Thyroid gland (tissue), 4 donors: ENCODE measurements at regions not wholly inside any gene's neighbourhood (a gene's known extent, or its start where the extent isn't known, plus 50 kb on each side); places are given as distances from the start of the nearest gene placed in this dataset.

Experiments used
- DNase-seq, 2 donors: peaks; one replicate each; pipeline ENCODE4 v3.0.0-alpha.2; 2019
- H3K27ac ChIP-seq, 3 donors: fragments of 200-600 bp; sonication (generic); 1 replicate in 2 of 3; 2 replicates in 1 of 3; pipeline ENCODE4 v1.5.1; 2016 to 2019; ENCODE audit warnings: mild to moderate bottlenecking in 1 of 3, moderate library complexity in 1 of 3
- H3K27me3 ChIP-seq: fragments of 200-600 bp; sonication (generic); one replicate; pipeline ENCODE4 v1.5.1; 2019
- H3K36me3 ChIP-seq, 2 donors: fragments of 200-600 bp; sonication (generic); one replicate each; pipeline ENCODE4 v1.5.1; 2016 to 2019
- H3K4me1 ChIP-seq, 2 donors: fragments of 200-600 bp; sonication (generic); one replicate each; pipeline ENCODE4 v1.5.1; 2017 to 2019
- H3K4me3 ChIP-seq, 3 donors: fragments of 200-600 bp; sonication (generic); replicated peaks in 1 of 3; 1 replicate in 2 of 3; 2 replicates in 1 of 3; pipeline ENCODE4 v1.5.1; 2016; ENCODE audit warnings: mild to moderate bottlenecking in 1 of 3
- H3K9me3 ChIP-seq: fragments of 200-600 bp; sonication (generic); one replicate; pipeline ENCODE4 v1.5.1; 2017
- POLR2A ChIP-seq, 2 donors: fragments of 450-650 bp; IDR thresholded peaks; one replicate each; pipeline ENCODE4 v1.6.1; 2017; ENCODE audit warnings: antibody characterized with exemption in 2 of 2, mild to moderate bottlenecking in 2 of 2, moderate library complexity in 1 of 2
- WGBS, 2 donors: methylation state at CpG; one replicate each; pipeline ENCODE4 v1.1.5; 2017; 5-methylcytosine and 5-hydroxymethylcytosine counted together
- intact Hi-C: fragments of 100-400 bp; cut with DNase I; formaldehyde crosslinking; loops from one replicate; pipeline ENCODE4 v1.15.1; 2023
- TF ChIP-seq, protein P1 (sequence below), 6 experiments: fragments of 200-600 bp in 3 of 6; fragments of 450-650 bp in 3 of 6; sonication (generic) in 3 of 6; IDR thresholded peaks; one replicate each; pipeline ENCODE4 v1.5.1; 2016 to 2019; ENCODE audit warnings: antibody characterized with exemption in 6 of 6, mild to moderate bottlenecking in 2 of 6, inconsistent platforms in 1 of 6, moderate library complexity in 1 of 6

DNA sequence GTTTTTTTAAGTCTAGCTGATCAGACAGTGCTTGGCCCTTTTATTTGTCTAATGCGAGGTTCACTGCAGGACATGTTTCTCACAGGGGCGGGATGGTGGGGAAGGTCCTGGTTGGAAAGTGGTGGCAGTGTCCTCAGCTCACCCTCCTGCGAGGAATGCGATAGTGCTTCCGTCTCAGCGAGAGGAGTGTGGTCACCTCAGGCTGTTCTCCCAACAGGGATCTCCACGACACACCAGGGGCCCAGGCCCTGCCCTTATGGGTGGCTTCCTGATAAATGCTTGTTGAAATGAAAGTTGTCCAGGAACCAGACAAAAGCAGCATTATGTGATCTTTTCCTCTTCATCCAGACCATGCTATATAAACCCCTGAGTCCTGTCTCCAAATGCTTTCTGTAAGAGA, 70.1 kb downstream of the BOLA3 start:
- no peak overlapping the region for H3K27ac ChIP-seq
- DNase-seq: no peak
- TF ChIP-seq, protein P1, sequence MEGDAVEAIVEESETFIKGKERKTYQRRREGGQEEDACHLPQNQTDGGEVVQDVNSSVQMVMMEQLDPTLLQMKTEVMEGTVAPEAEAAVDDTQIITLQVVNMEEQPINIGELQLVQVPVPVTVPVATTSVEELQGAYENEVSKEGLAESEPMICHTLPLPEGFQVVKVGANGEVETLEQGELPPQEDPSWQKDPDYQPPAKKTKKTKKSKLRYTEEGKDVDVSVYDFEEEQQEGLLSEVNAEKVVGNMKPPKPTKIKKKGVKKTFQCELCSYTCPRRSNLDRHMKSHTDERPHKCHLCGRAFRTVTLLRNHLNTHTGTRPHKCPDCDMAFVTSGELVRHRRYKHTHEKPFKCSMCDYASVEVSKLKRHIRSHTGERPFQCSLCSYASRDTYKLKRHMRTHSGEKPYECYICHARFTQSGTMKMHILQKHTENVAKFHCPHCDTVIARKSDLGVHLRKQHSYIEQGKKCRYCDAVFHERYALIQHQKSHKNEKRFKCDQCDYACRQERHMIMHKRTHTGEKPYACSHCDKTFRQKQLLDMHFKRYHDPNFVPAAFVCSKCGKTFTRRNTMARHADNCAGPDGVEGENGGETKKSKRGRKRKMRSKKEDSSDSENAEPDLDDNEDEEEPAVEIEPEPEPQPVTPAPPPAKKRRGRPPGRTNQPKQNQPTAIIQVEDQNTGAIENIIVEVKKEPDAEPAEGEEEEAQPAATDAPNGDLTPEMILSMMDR (IDR thresholded peaks at IDR 0.05): no peak
- no peak for TF ChIP-seq POLR2A (IDR thresholded peaks at IDR 0.05)
- no peaks in the 10 kb centered on the region for H3K27me3 ChIP-seq
- H3K36me3 ChIP-seq: peaks cover 0 to 6% of the 10 kb centered on the region in 2 donors
- H3K4me1 ChIP-seq: peaks cover 9% of the 10 kb centered on the region in 2 donors
- intact Hi-C loops: no loop called here
- H3K4me3 ChIP-seq: no peak overlapping the region
- H3K9me3 ChIP-seq: no peaks in the 10 kb centered on the region
- 65 to 70% methylated on average over 7 of the region's 7 CpGs for WGBS, 2 donors

DNA sequence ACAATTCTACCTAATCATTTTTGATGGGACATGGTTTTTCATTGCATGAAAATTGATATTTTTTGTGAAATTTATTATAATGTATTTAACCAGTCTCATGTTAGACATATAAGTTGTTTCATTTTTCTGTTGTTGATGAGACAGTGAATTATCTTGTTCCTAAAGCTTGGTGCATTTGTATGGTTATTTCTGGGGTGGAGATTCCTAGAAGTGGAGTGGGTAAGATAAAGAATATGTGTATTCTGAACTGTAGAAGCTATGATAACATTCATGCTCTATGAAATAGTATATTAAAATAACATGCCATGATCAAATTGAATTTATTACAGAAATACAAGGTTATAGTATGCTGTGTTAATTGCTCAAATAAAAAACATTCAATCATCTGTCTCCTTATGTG, 69.2 kb downstream of the BOLA3 start:
- no peak overlapping the region for H3K4me3 ChIP-seq
- no peaks in the 10 kb centered on the region for H3K9me3 ChIP-seq
- peaks cover 0 to 6% of the 10 kb centered on the region in 2 donors for H3K36me3 ChIP-seq
- intact Hi-C loops: no loop called here
- no peak overlapping the region for H3K27ac ChIP-seq
- no peak for TF ChIP-seq POLR2A (IDR thresholded peaks at IDR 0.05)
- TF ChIP-seq, protein P1 (IDR thresholded peaks at IDR 0.05): no peak
- H3K4me1 ChIP-seq: peaks cover 9% of the 10 kb centered on the region in 2 donors
- H3K27me3 ChIP-seq: no peaks in the 10 kb centered on the region
- DNase-seq: no peak

DNA sequence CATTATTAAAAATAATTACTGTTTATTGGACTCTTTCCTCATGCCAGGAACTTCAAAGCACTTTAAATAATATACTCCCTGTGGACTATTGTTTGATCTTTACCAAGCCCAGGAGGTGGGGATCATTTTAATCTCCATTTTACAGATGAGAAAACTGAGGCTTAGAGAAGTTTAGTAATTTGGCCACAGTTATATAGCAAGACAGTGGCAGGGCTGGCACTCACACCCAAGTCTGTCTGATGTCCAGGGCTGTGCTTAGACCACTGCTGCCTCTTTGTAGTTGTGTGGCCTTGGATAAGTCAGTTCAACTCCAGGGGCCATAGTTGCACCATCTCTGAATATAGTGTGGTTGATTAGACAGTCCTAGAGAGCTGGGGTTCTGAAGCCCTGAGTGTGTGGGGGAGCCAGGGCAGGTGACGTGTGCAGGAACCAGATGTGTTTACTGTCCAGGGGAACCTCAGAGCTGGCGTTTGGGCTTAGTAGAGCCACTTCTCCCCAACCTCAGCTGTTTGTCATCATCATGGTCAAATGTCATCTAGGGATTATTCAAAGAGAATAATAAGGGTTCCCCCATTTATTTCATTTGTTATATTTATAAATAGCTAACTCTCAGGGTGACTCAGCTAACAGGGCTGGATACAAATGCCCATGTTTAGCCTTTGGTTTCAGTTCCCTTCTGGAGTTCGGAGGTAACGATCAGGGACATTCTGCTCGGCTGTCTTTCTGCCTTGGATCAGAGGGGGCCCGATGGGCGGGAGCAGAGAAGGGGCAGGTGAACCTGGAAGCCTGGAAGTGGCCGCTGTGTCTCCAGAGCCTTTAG, 68.0 kb downstream of the BOLA3 start:
- H3K27ac ChIP-seq: no peak overlapping the region

DNA sequence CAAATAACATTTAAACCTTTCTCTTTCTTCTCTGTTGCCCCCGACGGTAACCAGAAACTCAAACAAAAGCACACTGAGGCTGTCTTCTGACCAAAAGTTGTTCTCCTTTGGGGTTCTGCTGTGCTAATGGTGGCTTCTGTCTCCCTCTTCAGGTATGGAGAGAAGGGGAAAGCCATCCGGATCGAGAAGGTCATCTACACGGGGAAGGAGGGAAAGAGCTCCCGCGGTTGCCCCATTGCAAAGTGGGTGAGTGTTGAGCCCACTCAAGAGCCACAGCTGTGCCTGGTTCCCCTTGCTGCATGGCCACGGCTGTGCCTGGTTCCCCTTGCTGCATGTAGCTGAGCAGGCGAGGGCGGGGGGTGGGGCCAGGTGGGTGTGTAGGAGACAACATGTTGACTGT, 67.4 kb downstream of the BOLA3 start:
- Histone ChIP-seq H3K4me1 (peaks cover 8 to 9% of the 10 kb centered on the region in 2 donors), H3K36me3 (peaks cover 0 to 6% of the 10 kb centered on the region in 2 donors), H3K4me3 (no peak overlapping the region), H3K9me3 (no peaks in the 10 kb centered on the region), H3K27me3 (no peaks in the 10 kb centered on the region), H3K27ac (no peak overlapping the region)
- no peak for TF ChIP-seq POLR2A (IDR thresholded peaks at IDR 0.05)
- TF ChIP-seq, protein P1 (IDR thresholded peaks at IDR 0.05): no peak
- DNase-seq: no peak
- intact Hi-C loops: no loop called here
- WGBS, 2 donors: 73 to 83% methylated on average over 9 to 10 of the region's 10 CpGs

More for the DNA sequence above, 68.0 kb downstream of the BOLA3 start:
- WGBS, 2 donors: 85 to 96% methylated on average over 8 of the region's 8 CpGs
- TF ChIP-seq, protein P1 (IDR thresholded peaks at IDR 0.05): no peak
- TF ChIP-seq POLR2A (IDR thresholded peaks at IDR 0.05): no peak
- no peaks in the 10 kb centered on the region for H3K27me3 ChIP-seq
- no peak for DNase-seq
- peaks cover 9% of the 10 kb centered on the region in 2 donors for H3K4me1 ChIP-seq
- no peak overlapping the region for H3K4me3 ChIP-seq
- H3K36me3 ChIP-seq: peaks cover 0 to 6% of the 10 kb centered on the region in 2 donors
- intact Hi-C loops: no loop called here
- H3K9me3 ChIP-seq: no peaks in the 10 kb centered on the region

DNA sequence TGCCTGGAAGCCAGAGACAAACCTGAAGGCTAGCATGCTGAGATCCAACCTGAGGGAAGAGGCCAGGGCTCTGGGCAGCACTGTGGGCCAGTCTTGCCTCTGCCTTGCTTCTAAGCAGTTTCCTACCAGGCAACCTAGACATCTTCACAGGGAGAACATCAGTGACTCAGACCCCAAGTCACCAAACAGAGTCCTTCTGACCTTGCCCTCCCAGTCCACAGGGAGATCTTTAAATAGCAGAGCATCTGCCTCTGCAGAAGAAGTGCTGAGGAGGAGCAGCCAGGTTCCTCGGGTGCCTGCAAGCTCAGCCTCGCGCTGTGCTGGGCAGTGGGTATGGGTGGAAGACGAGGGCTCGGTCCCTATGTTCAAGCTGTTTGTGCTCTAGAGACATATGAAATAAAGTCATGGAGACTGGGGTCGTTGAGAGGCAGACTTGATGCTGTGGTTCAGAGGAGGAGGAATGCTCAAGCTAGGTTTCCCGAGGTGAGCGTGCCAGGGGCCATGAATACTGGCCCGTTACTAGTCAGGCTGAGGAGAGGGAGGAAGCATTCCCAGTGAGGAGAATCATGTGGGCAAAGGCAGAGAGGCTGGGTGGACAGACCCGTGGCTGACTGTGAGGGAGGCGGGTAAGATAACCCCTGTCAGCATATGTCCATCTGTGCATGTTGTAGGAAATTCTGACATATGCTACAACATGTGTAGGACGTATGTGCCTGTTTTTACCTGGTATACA, 66.5 kb downstream of the BOLA3 start:
- H3K27ac ChIP-seq: no peak overlapping the region
- TF ChIP-seq, protein P1 (IDR thresholded peaks at IDR 0.05): no peak
- no peak for TF ChIP-seq POLR2A (IDR thresholded peaks at IDR 0.05)
- no peak overlapping the region for H3K4me3 ChIP-seq
- WGBS, 2 donors: 89 to 95% methylated on average over 12 of the region's 12 CpGs
- H3K4me1 ChIP-seq: peaks cover 0 to 9% of the 10 kb centered on the region in 2 donors
- no peaks in the 10 kb centered on the region for H3K9me3 ChIP-seq
- DNase-seq: no peak
- peaks cover 0 to 6% of the 10 kb centered on the region in 2 donors for H3K36me3 ChIP-seq
- H3K27me3 ChIP-seq: no peaks in the 10 kb centered on the region
- intact Hi-C loops: no loop called here
